Left ventricle myocardium inferior (tissue), 1 donor: ENCODE measurements at regions not wholly inside any gene's neighbourhood (a gene's known extent, or its start where the extent isn't known, plus 50 kb on each side); places are given as distances from the start of the nearest gene placed in this dataset.
"Not testable (repeated sequence)": the region's sequence is repeated elsewhere in the genome, so short reads cannot be mapped to it uniquely, and the experiment has no call there.

Experiments used
- DNase-seq: peaks from one replicate; pipeline ENCODE4 v3.0.0-alpha.2; 2020
- H3K27ac ChIP-seq: fragments of 200-600 bp; replicated peaks from 2 replicates; pipeline ENCODE4 v1.8.0; 2021
- H3K27me3 ChIP-seq: fragments of 200-600 bp; 2 replicates; pipeline ENCODE4 v1.8.0; 2021; ENCODE audit warnings: low read depth
- H3K36me3 ChIP-seq: fragments of 200-600 bp; 2 replicates; pipeline ENCODE4 v1.8.0; 2021
- H3K4me1 ChIP-seq: fragments of 200-600 bp; 2 replicates; pipeline ENCODE4 v1.8.0; 2021
- H3K4me3 ChIP-seq: fragments of 200-600 bp; 2 replicates; pipeline ENCODE4 v1.8.0; 2021; ENCODE audit warnings: mild to moderate bottlenecking, moderate library complexity
- H3K9me3 ChIP-seq: fragments of 200-600 bp; replicated peaks from 2 replicates; pipeline ENCODE4 v1.8.0; 2021
- CTCF ChIP-seq: fragments of 200-600 bp; IDR thresholded peaks from 2 replicates; pipeline ENCODE4 v1.8.0; 2021; ENCODE audit warnings: antibody characterized with exemption, mild to moderate bottlenecking, borderline replicate concordance
- intact Hi-C: fragments of 100-400 bp; cut with micrococcal nuclease; formaldehyde crosslinking; loops from one replicate; pipeline ENCODE4 v1.11.0; 2022
- donor health status: DM: no; HTN: yes; CAD: no; lungs with severe emphysema.

GRCh38 chr14:82029038-82029437 lies 495.4 kb upstream of the SEL1L start:
- no peaks in the 10 kb centered on the region for H3K36me3 ChIP-seq
- DNase-seq, result no peak
- H3K27ac ChIP-seq, result no peak overlapping the region
- TF ChIP-seq CTCF, result no peak
- H3K9me3 ChIP-seq, result peaks cover 2% of the 10 kb centered on the region
- no peaks in the 10 kb centered on the region for H3K4me1 ChIP-seq
- no peak overlapping the region for H3K4me3 ChIP-seq
- no peaks in the 10 kb centered on the region for H3K27me3 ChIP-seq
- intact Hi-C loops, result no loop called here

- no peaks in the 10 kb centered on the region for H3K9me3 ChIP-seq
- no peak overlapping the region for H3K27ac ChIP-seq
- intact Hi-C loops, result no loop called here
- H3K36me3 ChIP-seq, result no peaks in the 10 kb centered on the region
- H3K4me3 ChIP-seq, result no peak overlapping the region
- TF ChIP-seq CTCF, result no peak
- H3K4me1 ChIP-seq, result no peaks in the 10 kb centered on the region
- H3K27me3 ChIP-seq, result no peaks in the 10 kb centered on the region
- DNase-seq, result no peak
Measured at GRCh38 chr14:82035397-82035796, 501.7 kb upstream of the SEL1L start.

GRCh38 chr14:82038066-82038465 lies 504.4 kb upstream of the SEL1L start:
- H3K27me3 ChIP-seq, intact Hi-C loops, H3K4me1 ChIP-seq, H3K36me3 ChIP-seq, H3K4me3 ChIP-seq, H3K27ac ChIP-seq, DNase-seq, H3K9me3 ChIP-seq: not testable (repeated sequence)

GRCh38 chr14:82045339-82045738 lies 511.7 kb upstream of the SEL1L start:
- H3K27ac ChIP-seq, result no peak overlapping the region
- no peak overlapping the region for H3K4me3 ChIP-seq
- no peak for TF ChIP-seq CTCF
- intact Hi-C loops, result no loop called here
- no peaks in the 10 kb centered on the region for H3K4me1 ChIP-seq
- no peak for DNase-seq
- no peaks in the 10 kb centered on the region for H3K36me3 ChIP-seq
- H3K27me3 ChIP-seq, result peaks cover 5% of the 10 kb centered on the region
- no peaks in the 10 kb centered on the region for H3K9me3 ChIP-seq

- H3K4me3 ChIP-seq, result no peak overlapping the region
- intact Hi-C loops, result no loop called here
- no peaks in the 10 kb centered on the region for H3K36me3 ChIP-seq
- H3K27me3 ChIP-seq, result peaks cover 5% of the 10 kb centered on the region
- H3K4me1 ChIP-seq, result no peaks in the 10 kb centered on the region
- no peak for TF ChIP-seq CTCF
- H3K27ac ChIP-seq, result no peak overlapping the region
- no peak for DNase-seq
- H3K9me3 ChIP-seq, result no peaks in the 10 kb centered on the region
Measured at GRCh38 chr14:82046512-82047226, 513.0 kb upstream of the SEL1L start.

GRCh38 chr14:82047777-82048470 lies 514.3 kb upstream of the SEL1L start:
- no peaks in the 10 kb centered on the region for H3K9me3 ChIP-seq
- no peaks in the 10 kb centered on the region for H3K36me3 ChIP-seq
- intact Hi-C loops, result no loop called here
- TF ChIP-seq CTCF, result no peak
- H3K4me3 ChIP-seq, result no peak overlapping the region
- no peak overlapping the region for H3K27ac ChIP-seq
- H3K27me3 ChIP-seq, result no peaks in the 10 kb centered on the region
- H3K4me1 ChIP-seq, result no peaks in the 10 kb centered on the region
- no peak for DNase-seq
